ENCODE measurements at regions not wholly inside any gene's neighbourhood (a gene's known extent, or its start where the extent isn't known, plus 50 kb on each side); places are given as distances from the start of the nearest gene placed in this dataset.

GRCh38 chr18:66735933-66736332 is 132.0 kb upstream of the CDH19 start:
- TF ChIP-seq CTCF (IDR thresholded peaks at IDR 0.05; ENCODE audit: insufficient read depth, low read length) (no peak), POLR2AphosphoS5 (IDR thresholded peaks at IDR 0.05; ENCODE audit: low read depth) (no peak), GABPA (IDR thresholded peaks at IDR 0.05; ENCODE audit: low read depth) (no peak)
